Nephron progenitor cell (in vitro differentiated cells): ENCODE measurements at regions not wholly inside any gene's neighbourhood (a gene's known extent, or its start where the extent isn't known, plus 50 kb on each side); places are given as distances from the start of the nearest gene placed in this dataset.

Experiments used
- DNase-seq: peaks from one replicate; pipeline ENCODE4 v3.0.0; 2021
- H3K27ac Mint-ChIP-seq: 2 replicates; pipeline ENCODE4 v1.8.0; 2021; ENCODE audit warnings: mild to moderate bottlenecking, moderate library complexity, mixed read lengths
- H3K27me3 Mint-ChIP-seq: 2 replicates; pipeline ENCODE4 v1.8.0; 2021; ENCODE audit warnings: mild to moderate bottlenecking, low read depth, mixed read lengths; ENCODE audit not compliant: poor library complexity
- H3K36me3 Mint-ChIP-seq: 2 replicates; pipeline ENCODE4 v1.8.0; 2021; ENCODE audit warnings: low read depth, mixed read lengths
- H3K4me1 Mint-ChIP-seq: 2 replicates; pipeline ENCODE4 v1.8.0; 2021; ENCODE audit warnings: mixed read lengths
- H3K4me3 Mint-ChIP-seq: 2 replicates; pipeline ENCODE4 v1.8.0; 2021; ENCODE audit warnings: mild to moderate bottlenecking, moderate library complexity, mixed read lengths
- H3K9me3 Mint-ChIP-seq: 2 replicates; pipeline ENCODE4 v1.8.0; 2021; ENCODE audit warnings: mild to moderate bottlenecking, moderate library complexity, mixed read lengths
- TF ChIP-seq, protein P1 (sequence below): fragments of 200-600 bp; sonication (generic); IDR thresholded peaks from 2 replicates; pipeline ENCODE4 v1.5.0; 2021; ENCODE audit warnings: antibody characterized with exemption

DNA sequence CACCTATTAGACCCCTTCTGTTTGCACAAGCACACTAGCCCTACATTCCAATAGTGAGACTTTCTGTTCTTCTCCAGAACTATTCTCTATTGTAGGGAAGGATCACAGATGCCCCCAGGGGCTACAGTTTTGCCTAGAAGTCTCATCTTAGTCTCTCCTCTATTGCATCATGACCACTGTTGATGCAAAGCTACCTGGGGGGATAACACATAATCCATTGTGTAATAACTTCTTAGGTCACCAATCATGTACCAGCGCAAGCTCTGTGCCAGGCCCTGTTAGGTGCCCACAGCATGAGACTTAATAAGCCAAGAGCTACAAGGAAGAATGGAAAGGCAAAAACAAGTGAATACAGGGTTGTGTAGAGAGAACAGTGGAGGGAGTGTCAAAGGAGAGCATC lies 98.1 kb upstream of the TNFAIP3 start:
- Mint-ChIP-seq H3K27me3 (peaks cover 10% of the 10 kb centered on the region), H3K27ac (no peak overlapping the region), H3K4me1 (peaks cover 10% of the 10 kb centered on the region), H3K4me3 (no peak overlapping the region), H3K36me3 (no peaks in the 10 kb centered on the region), H3K9me3 (no peaks in the 10 kb centered on the region)
- DNase-seq: no peak
- TF ChIP-seq, protein P1, sequence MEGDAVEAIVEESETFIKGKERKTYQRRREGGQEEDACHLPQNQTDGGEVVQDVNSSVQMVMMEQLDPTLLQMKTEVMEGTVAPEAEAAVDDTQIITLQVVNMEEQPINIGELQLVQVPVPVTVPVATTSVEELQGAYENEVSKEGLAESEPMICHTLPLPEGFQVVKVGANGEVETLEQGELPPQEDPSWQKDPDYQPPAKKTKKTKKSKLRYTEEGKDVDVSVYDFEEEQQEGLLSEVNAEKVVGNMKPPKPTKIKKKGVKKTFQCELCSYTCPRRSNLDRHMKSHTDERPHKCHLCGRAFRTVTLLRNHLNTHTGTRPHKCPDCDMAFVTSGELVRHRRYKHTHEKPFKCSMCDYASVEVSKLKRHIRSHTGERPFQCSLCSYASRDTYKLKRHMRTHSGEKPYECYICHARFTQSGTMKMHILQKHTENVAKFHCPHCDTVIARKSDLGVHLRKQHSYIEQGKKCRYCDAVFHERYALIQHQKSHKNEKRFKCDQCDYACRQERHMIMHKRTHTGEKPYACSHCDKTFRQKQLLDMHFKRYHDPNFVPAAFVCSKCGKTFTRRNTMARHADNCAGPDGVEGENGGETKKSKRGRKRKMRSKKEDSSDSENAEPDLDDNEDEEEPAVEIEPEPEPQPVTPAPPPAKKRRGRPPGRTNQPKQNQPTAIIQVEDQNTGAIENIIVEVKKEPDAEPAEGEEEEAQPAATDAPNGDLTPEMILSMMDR: no peak

DNA sequence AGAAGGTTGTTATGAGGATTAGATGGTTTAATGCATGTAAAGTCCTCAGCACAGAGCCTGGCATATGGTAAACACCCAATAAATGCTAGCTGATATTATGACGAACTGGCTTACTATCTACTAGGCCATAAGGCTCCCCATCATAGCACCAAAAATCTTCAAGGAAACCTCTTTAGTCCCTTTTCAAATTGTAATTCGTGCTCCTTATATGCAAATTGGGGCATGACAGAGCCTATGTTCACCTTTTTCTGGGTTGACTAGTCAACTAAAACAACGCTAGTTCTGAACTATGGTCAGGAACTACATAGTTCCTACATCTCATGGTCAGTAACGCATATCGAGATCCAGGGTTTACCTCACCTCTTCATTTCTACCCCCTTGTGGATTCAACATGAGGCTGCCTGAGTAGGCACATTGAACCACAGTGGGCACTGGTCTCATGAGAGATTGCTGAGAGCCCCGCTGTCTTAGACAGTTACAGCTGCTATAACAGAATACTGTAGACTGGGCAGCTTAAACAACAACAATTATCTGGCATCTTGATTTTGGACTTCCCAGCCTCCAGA lies 97.2 kb upstream of the TNFAIP3 start:
- TF ChIP-seq, protein P1: no peak
- Mint-ChIP-seq H3K27me3 (peaks cover 10% of the 10 kb centered on the region), H3K4me3 (no peak overlapping the region), H3K4me1 (peaks cover 10% of the 10 kb centered on the region), H3K36me3 (no peaks in the 10 kb centered on the region), H3K27ac (no peak overlapping the region), H3K9me3 (no peaks in the 10 kb centered on the region)
- no peak for DNase-seq

DNA sequence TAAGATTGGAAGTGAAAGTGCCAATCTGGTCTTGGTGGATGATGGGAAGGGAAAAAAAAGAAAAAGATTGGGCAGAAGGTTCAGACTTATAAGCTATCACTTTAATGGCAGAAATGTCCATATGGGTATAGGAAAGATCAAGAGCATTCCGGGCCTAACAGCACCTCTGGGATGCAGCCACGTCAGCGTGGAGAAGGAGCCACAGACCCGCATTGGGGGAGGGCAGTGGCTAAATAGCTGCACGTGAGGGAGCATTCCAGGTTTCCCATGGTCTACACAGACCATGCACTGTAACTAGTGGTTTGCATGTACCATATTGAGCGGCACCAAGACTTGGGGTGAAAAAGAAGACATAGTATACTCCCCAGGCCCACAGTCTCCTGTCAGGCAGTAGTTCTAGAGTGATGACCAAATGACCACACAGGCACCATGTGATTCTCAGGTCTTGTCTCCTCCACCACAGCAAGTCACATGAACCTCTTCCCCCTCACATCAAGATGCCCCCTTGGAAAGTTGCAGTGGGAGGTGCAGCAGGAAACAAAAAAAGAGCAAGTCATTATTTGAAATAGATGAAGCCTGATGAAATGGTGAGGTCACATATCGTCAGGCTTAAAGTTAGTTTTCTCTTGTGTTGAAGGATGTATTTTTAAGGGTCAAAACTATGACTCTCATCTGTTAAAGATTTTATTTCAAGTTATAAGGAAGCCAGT lies 94.4 kb upstream of the TNFAIP3 start:
- H3K27me3 Mint-ChIP-seq: peaks cover 12% of the 10 kb centered on the region
- no peak for DNase-seq
- H3K4me3 Mint-ChIP-seq: no peak overlapping the region
- H3K27ac Mint-ChIP-seq: no peak overlapping the region
- H3K4me1 Mint-ChIP-seq: peaks cover 9% of the 10 kb centered on the region
- H3K36me3 Mint-ChIP-seq: no peaks in the 10 kb centered on the region
- TF ChIP-seq, protein P1: no peak
- no peaks in the 10 kb centered on the region for H3K9me3 Mint-ChIP-seq

DNA sequence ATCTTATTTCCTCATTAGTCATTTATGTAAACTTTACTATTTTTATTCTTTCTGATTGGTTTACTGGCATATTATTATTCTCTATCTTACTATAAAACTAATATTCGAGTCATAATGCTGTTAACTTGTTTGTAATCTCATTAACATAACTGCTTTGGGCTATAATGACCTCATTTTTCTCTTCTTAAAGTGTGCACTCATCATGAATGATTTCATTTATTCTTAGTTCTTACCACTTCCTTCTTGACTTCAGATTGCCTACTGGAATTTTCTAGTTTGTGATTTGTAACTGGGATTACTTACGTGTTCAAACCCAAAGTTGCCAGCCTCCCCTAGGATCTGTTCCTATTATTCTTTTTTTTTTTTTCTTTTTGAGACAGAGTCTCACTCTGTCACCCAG lies 91.8 kb upstream of the TNFAIP3 start:
- H3K27me3 Mint-ChIP-seq: peaks cover 13% of the 10 kb centered on the region
- TF ChIP-seq, protein P1: no peak
- H3K36me3 Mint-ChIP-seq: no peaks in the 10 kb centered on the region
- H3K4me3 Mint-ChIP-seq: no peak overlapping the region
- no peaks in the 10 kb centered on the region for H3K9me3 Mint-ChIP-seq
- DNase-seq: no peak
- H3K27ac Mint-ChIP-seq: no peak overlapping the region
- H3K4me1 Mint-ChIP-seq: peaks cover under 1% of the 10 kb centered on the region

DNA sequence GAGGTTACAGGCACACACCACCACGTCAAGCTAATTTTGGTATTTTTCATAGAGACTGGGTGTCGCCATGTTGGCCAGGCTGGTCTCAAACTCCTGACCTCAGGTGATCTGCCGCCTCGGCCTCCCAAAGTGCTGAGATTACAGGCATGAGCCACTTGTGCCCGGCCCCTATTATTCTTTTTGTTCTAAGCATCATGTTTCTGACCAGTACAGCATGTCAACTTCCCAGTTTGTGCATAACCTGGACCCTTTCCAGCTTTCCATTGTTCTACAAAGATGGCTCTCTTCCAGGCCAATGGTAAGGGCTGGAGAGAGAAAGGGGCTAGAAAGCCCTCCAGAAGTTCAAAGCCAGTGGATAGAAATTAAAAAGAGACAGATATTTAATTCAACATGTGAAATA lies 91.3 kb upstream of the TNFAIP3 start:
- no peak overlapping the region for H3K27ac Mint-ChIP-seq
- H3K36me3 Mint-ChIP-seq: no peaks in the 10 kb centered on the region
- H3K9me3 Mint-ChIP-seq: no peaks in the 10 kb centered on the region
- TF ChIP-seq, protein P1: no peak
- no peak overlapping the region for H3K4me3 Mint-ChIP-seq
- peaks cover 5% of the 10 kb centered on the region for H3K4me1 Mint-ChIP-seq
- no peak for DNase-seq
- H3K27me3 Mint-ChIP-seq: peaks cover 13% of the 10 kb centered on the region

DNA sequence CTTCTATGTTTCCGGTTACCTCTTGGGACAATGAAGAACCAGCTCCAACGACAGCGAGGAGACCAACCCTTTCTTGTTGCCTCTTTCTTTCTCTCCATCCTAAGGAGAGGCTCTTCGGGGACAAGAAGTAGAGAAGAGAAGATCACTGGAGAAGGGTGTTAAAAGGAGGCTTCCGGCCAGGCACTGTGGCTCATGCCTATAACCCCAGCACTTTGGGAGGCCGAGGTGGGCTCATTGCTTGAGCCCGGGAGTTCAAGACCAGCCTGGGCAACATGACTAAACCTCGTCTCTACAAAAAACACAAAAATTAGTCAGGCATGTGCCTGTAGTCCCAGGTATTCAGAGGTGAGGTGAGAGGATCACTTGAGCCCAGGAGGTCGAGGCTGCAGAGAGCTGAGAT lies 90.8 kb upstream of the TNFAIP3 start:
- H3K4me1 Mint-ChIP-seq: peaks cover 11% of the 10 kb centered on the region
- no peaks in the 10 kb centered on the region for H3K36me3 Mint-ChIP-seq
- no peak overlapping the region for H3K27ac Mint-ChIP-seq
- no peak for DNase-seq
- H3K27me3 Mint-ChIP-seq: peaks cover 13% of the 10 kb centered on the region
- H3K9me3 Mint-ChIP-seq: no peaks in the 10 kb centered on the region
- H3K4me3 Mint-ChIP-seq: no peak overlapping the region
- TF ChIP-seq, protein P1: no peak
